Stimulated activated CD4-positive, alpha-beta T cell treated with anti-CD3 and anti-CD28 coated beads, Interleukin-15, amount 100 ng/mL, for 1 hour (primary cell): ENCODE measurements at regions not wholly inside any gene's neighbourhood (a gene's known extent, or its start where the extent isn't known, plus 50 kb on each side); places are given as distances from the start of the nearest gene placed in this dataset.
"Not testable (repeated sequence)": the region's sequence is repeated elsewhere in the genome, so short reads cannot be mapped to it uniquely, and the experiment has no call there.

Source experiments
- DNase-seq, 2 donors: peaks; one replicate each; pipeline ENCODE4 v3.0.0-alpha.2; 2020; ENCODE audit warnings: low read depth in 1 of 2, low spot score in 1 of 2

- no peak for DNase-seq
Measured at GRCh38 chr13:59392328-59392727, 771.4 kb downstream of the DIAPH3 start.

GRCh38 chr13:59394496-59394895 lies 769.2 kb downstream of the DIAPH3 start:
- no peak for DNase-seq

GRCh38 chr13:59398127-59398526 lies 765.6 kb downstream of the DIAPH3 start:
- no peak for DNase-seq

GRCh38 chr13:59398661-59399060 lies 765.1 kb downstream of the DIAPH3 start:
- no peak for DNase-seq

GRCh38 chr13:59399513-59399912 lies 764.2 kb downstream of the DIAPH3 start:
- no peak for DNase-seq

- no peak for DNase-seq
Measured at GRCh38 chr13:59404331-59404730, 759.4 kb downstream of the DIAPH3 start.

GRCh38 chr13:59407251-59407650 lies 756.5 kb downstream of the DIAPH3 start:
- DNase-seq: not testable (repeated sequence)

- no peak for DNase-seq
Measured at GRCh38 chr13:59408738-59409137, 755.0 kb downstream of the DIAPH3 start.

- DNase-seq: no peak
Measured at GRCh38 chr13:59409211-59409610, 754.5 kb downstream of the DIAPH3 start.

GRCh38 chr13:59409634-59410200 lies 754.0 kb downstream of the DIAPH3 start:
- DNase-seq: no peak

- DNase-seq: no peak
Measured at GRCh38 chr13:59413126-59413525, 750.6 kb downstream of the DIAPH3 start.

GRCh38 chr13:59414006-59414405 lies 749.7 kb downstream of the DIAPH3 start:
- DNase-seq: no peak

- DNase-seq: no peak
Measured at GRCh38 chr13:59415498-59415897, 748.2 kb downstream of the DIAPH3 start.

- DNase-seq: no peak
Measured at GRCh38 chr13:59416561-59416960, 747.2 kb downstream of the DIAPH3 start.

- no peak for DNase-seq
Measured at GRCh38 chr13:59422646-59423045, 741.1 kb downstream of the DIAPH3 start.

GRCh38 chr13:59423708-59424340 lies 739.9 kb downstream of the DIAPH3 start:
- no peak for DNase-seq

- DNase-seq: no peak
Measured at GRCh38 chr13:59424661-59425060, 739.1 kb downstream of the DIAPH3 start.

GRCh38 chr13:59425211-59425741 lies 738.5 kb downstream of the DIAPH3 start:
- no peak for DNase-seq

GRCh38 chr13:59435024-59435423 lies 728.7 kb downstream of the DIAPH3 start:
- no peak for DNase-seq

GRCh38 chr13:59437544-59438301 lies 726.0 kb downstream of the DIAPH3 start:
- no peak for DNase-seq

- no peak for DNase-seq
Measured at GRCh38 chr13:59439776-59440428, 723.8 kb downstream of the DIAPH3 start.

- not testable (repeated sequence) for DNase-seq
Measured at GRCh38 chr13:59441068-59441467, 722.7 kb downstream of the DIAPH3 start.
